HG03521 (cell line): ENCODE measurements at regions not wholly inside any gene's neighbourhood (a gene's known extent, or its start where the extent isn't known, plus 50 kb on each side); places are given as distances from the start of the nearest gene placed in this dataset.

Experiments used
- ATAC-seq: cut with Tn5 transposase; IDR thresholded peaks from one replicate; pipeline ENCODE4 v1.9.1; 2021; ENCODE audit warnings: mild to moderate bottlenecking, moderate library complexity; ENCODE audit not compliant: unreplicated experiment

- no peak for ATAC-seq
These were observed 245.6 kb upstream of the SOX5 start for GRCh38 chr12:24195063-24195462.

GRCh38 chr12:24191117-24191516, 241.6 kb upstream of the SOX5 start:
- no peak for ATAC-seq

- no peak for ATAC-seq
These were observed 236.3 kb upstream of the SOX5 start for GRCh38 chr12:24185782-24186181.

GRCh38 chr12:24177889-24178288, 228.4 kb upstream of the SOX5 start:
- peak; percentile 89 for ATAC-seq

- ATAC-seq: no peak
These were observed 226.5 kb upstream of the SOX5 start for GRCh38 chr12:24175929-24176328.

GRCh38 chr12:24175284-24175683, 225.8 kb upstream of the SOX5 start:
- ATAC-seq: no peak

GRCh38 chr12:24173067-24173466, 223.6 kb upstream of the SOX5 start:
- ATAC-seq: no peak

- ATAC-seq: no peak
These were observed 223.2 kb upstream of the SOX5 start for GRCh38 chr12:24172773-24173066.

- ATAC-seq: peak; percentile 69
These were observed 222.7 kb upstream of the SOX5 start for GRCh38 chr12:24172031-24172772.

- no peak for ATAC-seq
These were observed 205.6 kb upstream of the SOX5 start for GRCh38 chr12:24155042-24155441.

GRCh38 chr12:24153079-24153478, 203.6 kb upstream of the SOX5 start:
- ATAC-seq: no peak

GRCh38 chr12:24152270-24152669, 202.8 kb upstream of the SOX5 start:
- ATAC-seq: no peak

- no peak for ATAC-seq
These were observed 194.5 kb upstream of the SOX5 start for GRCh38 chr12:24143928-24144327.

GRCh38 chr12:24139035-24139434, 189.6 kb upstream of the SOX5 start:
- ATAC-seq: no peak

- no peak for ATAC-seq
These were observed 188.6 kb upstream of the SOX5 start for GRCh38 chr12:24138041-24138440.

- no peak for ATAC-seq
These were observed 185.8 kb upstream of the SOX5 start for GRCh38 chr12:24135158-24135850.

- no peak for ATAC-seq
These were observed 184.6 kb upstream of the SOX5 start for GRCh38 chr12:24134092-24134491.

- ATAC-seq: no peak
These were observed 183.9 kb upstream of the SOX5 start for GRCh38 chr12:24133384-24133783.

GRCh38 chr12:24127919-24128721, 178.7 kb upstream of the SOX5 start:
- ATAC-seq: peak; percentile 97

- ATAC-seq: no peak
These were observed 175.8 kb upstream of the SOX5 start for GRCh38 chr12:24125280-24125679.

- no peak for ATAC-seq
These were observed 172.4 kb upstream of the SOX5 start for GRCh38 chr12:24121911-24122310.

- ATAC-seq: no peak
These were observed 169.2 kb upstream of the SOX5 start for GRCh38 chr12:24118668-24119067.
